NCI-H524 (cell line): ENCODE measurements at regions not wholly inside any gene's neighbourhood (a gene's known extent, or its start where the extent isn't known, plus 50 kb on each side); places are given as distances from the start of the nearest gene placed in this dataset.

Experiments used
- DNase-seq, 2 experiments: peaks; one replicate each; lab custom pipeline; 2025; lab: John Stamatoyannopoulos, UW

DNA sequence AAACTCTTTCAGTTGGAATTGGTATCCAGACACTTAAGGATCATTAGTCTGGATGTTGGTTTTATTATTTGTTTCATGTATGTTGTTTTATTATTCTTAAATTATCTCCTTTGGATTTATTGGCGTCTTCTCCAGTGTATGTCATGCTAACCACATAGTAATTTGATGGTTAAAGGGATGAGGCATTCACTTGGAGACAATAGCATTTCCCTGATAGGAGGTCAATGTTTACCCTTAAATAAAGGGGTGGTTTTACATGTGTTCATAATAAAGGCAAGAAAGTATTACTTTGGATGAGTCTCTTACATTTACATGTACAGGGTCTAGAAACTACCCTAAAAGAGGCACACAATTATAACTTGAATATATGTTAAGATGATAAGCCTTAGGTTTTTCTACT lies 51.2 kb upstream of the RNF144B start:
- peak in 1 of 2 experiments; percentile 41 for DNase-seq

DNA sequence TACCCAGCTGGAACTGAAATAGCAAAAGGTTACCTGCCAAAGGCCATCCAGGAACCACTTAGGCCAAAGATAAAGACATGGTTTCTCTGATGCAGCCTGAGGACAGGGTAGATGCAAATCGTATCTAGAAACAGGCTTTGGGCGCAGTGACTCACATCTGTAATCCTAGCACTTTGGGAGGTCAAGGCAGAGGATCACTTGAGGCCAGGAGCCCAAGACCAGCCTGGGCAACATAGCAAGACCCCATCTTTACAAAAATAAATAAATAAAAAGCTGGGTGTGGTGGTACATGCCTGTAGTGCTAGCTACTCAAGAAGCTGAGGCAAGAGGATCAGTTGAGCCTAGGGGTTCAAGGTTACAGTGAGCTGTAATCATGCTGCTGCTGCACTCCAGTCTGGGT lies 52.9 kb upstream of the RNF144B start:
- DNase-seq = no peak

DNA sequence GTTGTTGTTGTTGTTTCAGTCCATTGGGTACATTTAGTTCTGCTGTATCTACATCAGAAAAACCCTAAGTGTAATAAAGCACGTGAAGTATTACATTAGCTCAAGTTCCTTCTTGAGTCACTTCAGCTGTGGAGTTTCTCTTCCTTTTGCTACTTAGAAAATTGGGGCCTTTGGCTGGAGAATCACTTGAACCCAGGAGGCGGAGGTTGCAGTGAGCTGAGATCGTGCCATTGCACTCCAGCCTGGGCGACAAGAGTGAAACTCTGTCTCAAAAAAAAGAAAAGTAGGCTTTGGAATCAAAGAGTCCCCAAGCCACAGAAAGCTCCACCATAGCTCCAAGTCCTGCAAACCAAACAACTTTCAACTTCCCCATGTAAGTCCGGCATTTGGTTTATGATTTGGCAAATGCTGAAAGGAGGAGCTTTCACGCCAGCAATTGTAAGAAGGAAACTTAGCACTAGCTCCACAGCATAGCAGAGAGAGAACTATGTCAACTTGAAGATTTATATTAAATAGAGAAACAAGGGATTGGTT lies 56.5 kb upstream of the RNF144B start:
- no peak for DNase-seq

DNA sequence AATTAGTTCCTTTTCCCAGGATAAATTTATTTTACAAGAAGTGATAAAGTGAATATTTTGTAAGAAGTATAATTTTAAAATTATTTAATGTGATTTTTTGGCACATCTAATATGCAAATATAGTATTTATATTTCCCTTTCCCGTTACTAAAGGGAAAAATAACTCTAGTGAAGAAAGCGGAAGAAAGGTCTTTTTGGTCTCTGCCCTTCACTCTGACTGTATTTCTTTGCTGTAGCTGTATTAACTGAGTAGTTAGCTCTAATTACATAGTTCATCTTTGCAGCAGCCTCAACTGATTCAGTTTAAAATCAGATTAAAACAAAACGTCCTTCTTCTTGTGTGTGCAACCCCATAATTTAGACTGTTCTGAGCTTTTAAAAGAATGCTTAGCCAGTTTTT lies 57.4 kb upstream of the RNF144B start:
- DNase-seq = no peak

- DNase-seq = no peak
These were observed 58.6 kb upstream of the RNF144B start for GRCh38 chr6:18328540-18328939.

DNA sequence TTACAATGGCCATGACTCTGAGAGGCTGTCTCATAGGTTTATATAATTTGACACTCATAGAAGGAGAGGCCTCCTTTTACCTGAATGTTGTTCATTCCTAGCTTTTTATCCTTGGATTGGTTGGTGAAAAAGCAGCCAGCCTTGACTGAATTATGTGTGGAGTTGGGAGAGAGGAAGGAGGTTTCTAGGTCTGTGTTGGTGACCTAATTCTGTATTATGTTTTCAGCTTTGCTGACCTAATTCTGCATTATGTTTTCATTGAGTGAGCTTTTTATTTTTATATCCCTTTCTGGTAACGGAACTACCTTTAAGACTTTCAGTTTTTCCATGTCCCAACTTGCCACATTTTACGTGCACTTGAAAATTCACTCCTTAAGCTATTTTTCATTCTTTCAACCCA lies 59.1 kb upstream of the RNF144B start:
- DNase-seq = no peak

- peak; percentile 57 to 87 for DNase-seq
These were observed 59.5 kb upstream of the RNF144B start for GRCh38 chr6:18327626-18328025.

- DNase-seq = no peak
These were observed 60.2 kb upstream of the RNF144B start for GRCh38 chr6:18326980-18327379.

GRCh38 chr6:18326001-18326400 lies 61.1 kb upstream of the RNF144B start:
- no peak for DNase-seq

DNA sequence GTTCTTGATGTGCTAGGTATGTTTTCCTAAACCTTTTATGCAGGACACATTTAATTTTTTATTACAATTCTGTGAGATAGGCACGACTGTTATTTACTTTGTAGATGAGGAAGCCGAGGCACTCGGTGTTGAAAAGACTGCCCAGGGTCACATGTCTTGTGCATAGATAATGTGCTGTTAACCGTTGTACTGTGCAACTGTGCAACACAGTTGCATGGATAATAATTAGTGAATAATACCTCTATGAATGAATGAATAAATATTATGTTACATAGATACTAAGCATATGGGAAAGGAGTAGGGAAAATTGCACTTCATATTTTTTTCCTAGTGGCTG lies 60.3 kb upstream of the DEK start:
- DNase-seq = no peak

GRCh38 chr6:18323935-18324705 lies 59.8 kb upstream of the DEK start:
- peak in 1 of 2 experiments; percentile 68 for DNase-seq

DNA sequence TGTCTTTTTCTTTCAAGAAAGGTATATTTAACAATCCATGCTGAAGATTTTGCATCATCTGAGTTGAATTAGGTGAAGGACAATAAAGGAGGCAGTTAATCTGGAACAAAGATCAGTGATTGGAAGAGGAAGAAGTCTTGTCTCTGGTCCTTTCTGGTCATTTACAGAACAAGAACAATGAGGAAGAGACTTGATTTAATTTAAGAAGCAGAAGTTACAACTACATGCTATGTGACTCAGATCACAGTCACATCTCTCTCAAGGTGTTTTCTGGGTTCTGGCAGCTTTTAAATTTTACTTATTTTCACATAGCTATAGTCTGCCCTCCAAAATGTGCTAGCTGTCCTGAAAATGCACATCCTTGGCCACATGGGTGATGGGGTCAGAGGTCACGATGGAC lies 53.5 kb upstream of the DEK start:
- no peak for DNase-seq

- DNase-seq = no peak
These were observed 50.1 kb upstream of the DEK start for GRCh38 chr6:18314317-18314997.
